Tibial nerve (tissue), 3 donors: ENCODE measurements at regions not wholly inside any gene's neighbourhood (a gene's known extent, or its start where the extent isn't known, plus 50 kb on each side); places are given as distances from the start of the nearest gene placed in this dataset.

Source experiments
- CTCF ChIP-seq, 5 experiments: fragments of 200-600 bp in 3 of 5; fragments of 450-650 bp in 2 of 5; sonication (generic) in 3 of 5; IDR thresholded peaks; one replicate each; pipeline ENCODE4 v1.5.1; 2016 to 2019; ENCODE audit warnings: antibody characterized with exemption in 5 of 5, mild to moderate bottlenecking in 3 of 5, moderate library complexity in 2 of 5
- POLR2A ChIP-seq, 2 donors: fragments of 450-650 bp; IDR thresholded peaks; one replicate each; pipeline ENCODE4 v1.6.1; 2017; ENCODE audit warnings: antibody characterized with exemption in 2 of 2, mild to moderate bottlenecking in 2 of 2, moderate library complexity in 2 of 2

GRCh38 chr2:144181001-144181400 lies 338.9 kb downstream of the ZEB2 start:
- no peak for TF ChIP-seq CTCF (IDR thresholded peaks at IDR 0.05)
- no peak for TF ChIP-seq POLR2A (IDR thresholded peaks at IDR 0.05)
